ENCODE measurements at regions not wholly inside any gene's neighbourhood (a gene's known extent, or its start where the extent isn't known, plus 50 kb on each side); places are given as distances from the start of the nearest gene placed in this dataset.

GRCh38 chr20:9945408-9945807 lies 89.4 kb upstream of the ANKEF1 start:
- Histone ChIP-seq H3K4me3 (no peak overlapping the region), H3K79me2 (replicated peaks; ENCODE audit: insufficient read depth) (no peaks in the 10 kb centered on the region), H4K20me1 (replicated peaks; ENCODE audit: insufficient read depth) (no peaks in the 10 kb centered on the region), H3K27ac (ENCODE audit: low read depth) (no peak overlapping the region), H3K4me1 (ENCODE audit: insufficient read depth) (no peaks in the 10 kb centered on the region), H3F3A (replicated peaks; ENCODE audit: low read depth) (no peaks in the 10 kb centered on the region), H2AFZ (no peak overlapping the region), H3K36me3 (ENCODE audit: insufficient read depth) (no peaks in the 10 kb centered on the region), H3K4me2 (no peak overlapping the region), H3K9me2 (ENCODE audit: insufficient read depth) (peaks cover 6% of the 10 kb centered on the region; the same call in 1 of the 2 replicates), H3K27me3 (ENCODE audit: insufficient read depth) (no peaks in the 10 kb centered on the region)
- no peak for ATAC-seq
- H3K27me3 Mint-ChIP-seq (ENCODE audit: insufficient read depth, low read depth, poor library complexity) = peaks cover 4% of the 10 kb centered on the region
- no peaks in the 10 kb centered on the region for H3K9me3 Mint-ChIP-seq
- no peaks in the 10 kb centered on the region for H3K36me3 Mint-ChIP-seq (ENCODE audit: low read depth)
- TF ChIP-seq EZH2 (IDR thresholded peaks at IDR 0.05; ENCODE audit: low read depth, unreplicated experiment) = no peak
- no peak for TF ChIP-seq CTCF (conservative IDR thresholded peaks at IDR 0.05; ENCODE audit: low read depth in 2 of 2)
- TF ChIP-seq REST (IDR thresholded peaks at IDR 0.05; ENCODE audit: unreplicated experiment) = no peak
- TF ChIP-seq ZNF114 (CRISPR knock-in tag; IDR thresholded peaks at IDR 0.05) = no peak
- TF ChIP-seq, protein P1, sequence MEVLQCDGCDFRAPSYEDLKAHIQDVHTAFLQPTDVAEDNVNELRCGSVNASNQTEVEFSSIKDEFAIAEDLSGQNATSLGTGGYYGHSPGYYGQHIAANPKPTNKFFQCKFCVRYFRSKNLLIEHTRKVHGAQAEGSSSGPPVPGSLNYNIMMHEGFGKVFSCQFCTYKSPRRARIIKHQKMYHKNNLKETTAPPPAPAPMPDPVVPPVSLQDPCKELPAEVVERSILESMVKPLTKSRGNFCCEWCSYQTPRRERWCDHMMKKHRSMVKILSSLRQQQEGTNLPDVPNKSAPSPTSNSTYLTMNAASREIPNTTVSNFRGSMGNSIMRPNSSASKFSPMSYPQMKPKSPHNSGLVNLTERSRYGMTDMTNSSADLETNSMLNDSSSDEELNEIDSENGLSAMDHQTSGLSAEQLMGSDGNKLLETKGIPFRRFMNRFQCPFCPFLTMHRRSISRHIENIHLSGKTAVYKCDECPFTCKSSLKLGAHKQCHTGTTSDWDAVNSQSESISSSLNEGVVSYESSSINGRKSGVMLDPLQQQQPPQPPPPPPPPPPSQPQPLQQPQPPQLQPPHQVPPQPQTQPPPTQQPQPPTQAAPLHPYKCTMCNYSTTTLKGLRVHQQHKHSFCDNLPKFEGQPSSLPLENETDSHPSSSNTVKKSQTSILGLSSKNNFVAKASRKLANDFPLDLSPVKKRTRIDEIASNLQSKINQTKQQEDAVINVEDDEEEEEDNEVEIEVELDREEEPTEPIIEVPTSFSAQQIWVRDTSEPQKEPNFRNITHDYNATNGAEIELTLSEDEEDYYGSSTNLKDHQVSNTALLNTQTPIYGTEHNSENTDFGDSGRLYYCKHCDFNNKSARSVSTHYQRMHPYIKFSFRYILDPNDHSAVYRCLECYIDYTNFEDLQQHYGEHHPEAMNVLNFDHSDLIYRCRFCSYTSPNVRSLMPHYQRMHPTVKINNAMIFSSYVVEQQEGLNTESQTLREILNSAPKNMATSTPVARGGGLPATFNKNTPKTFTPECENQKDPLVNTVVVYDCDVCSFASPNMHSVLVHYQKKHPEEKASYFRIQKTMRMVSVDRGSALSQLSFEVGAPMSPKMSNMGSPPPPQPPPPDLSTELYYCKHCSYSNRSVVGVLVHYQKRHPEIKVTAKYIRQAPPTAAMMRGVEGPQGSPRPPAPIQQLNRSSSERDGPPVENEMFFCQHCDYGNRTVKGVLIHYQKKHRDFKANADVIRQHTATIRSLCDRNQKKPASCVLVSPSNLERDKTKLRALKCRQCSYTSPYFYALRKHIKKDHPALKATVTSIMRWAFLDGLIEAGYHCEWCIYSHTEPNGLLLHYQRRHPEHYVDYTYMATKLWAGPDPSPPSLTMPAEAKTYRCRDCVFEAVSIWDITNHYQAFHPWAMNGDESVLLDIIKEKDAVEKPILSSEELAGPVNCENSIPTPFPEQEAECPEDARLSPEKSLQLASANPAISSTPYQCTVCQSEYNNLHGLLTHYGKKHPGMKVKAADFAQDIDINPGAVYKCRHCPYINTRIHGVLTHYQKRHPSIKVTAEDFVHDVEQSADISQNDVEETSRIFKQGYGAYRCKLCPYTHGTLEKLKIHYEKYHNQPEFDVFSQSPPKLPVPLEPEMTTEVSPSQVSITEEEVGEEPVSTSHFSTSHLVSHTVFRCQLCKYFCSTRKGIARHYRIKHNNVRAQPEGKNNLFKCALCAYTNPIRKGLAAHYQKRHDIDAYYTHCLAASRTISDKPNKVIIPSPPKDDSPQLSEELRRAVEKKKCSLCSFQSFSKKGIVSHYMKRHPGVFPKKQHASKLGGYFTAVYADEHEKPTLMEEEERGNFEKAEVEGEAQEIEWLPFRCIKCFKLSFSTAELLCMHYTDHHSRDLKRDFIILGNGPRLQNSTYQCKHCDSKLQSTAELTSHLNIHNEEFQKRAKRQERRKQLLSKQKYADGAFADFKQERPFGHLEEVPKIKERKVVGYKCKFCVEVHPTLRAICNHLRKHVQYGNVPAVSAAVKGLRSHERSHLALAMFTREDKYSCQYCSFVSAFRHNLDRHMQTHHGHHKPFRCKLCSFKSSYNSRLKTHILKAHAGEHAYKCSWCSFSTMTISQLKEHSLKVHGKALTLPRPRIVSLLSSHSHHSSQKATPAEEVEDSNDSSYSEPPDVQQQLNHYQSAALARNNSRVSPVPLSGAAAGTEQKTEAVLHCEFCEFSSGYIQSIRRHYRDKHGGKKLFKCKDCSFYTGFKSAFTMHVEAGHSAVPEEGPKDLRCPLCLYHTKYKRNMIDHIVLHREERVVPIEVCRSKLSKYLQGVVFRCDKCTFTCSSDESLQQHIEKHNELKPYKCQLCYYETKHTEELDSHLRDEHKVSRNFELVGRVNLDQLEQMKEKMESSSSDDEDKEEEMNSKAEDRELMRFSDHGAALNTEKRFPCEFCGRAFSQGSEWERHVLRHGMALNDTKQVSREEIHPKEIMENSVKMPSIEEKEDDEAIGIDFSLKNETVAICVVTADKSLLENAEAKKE (CRISPR knock-in tag; IDR thresholded peaks at IDR 0.05) = no peak
- no peak for TF ChIP-seq EZH2phosphoT487 (IDR thresholded peaks at IDR 0.05; ENCODE audit: unreplicated experiment)
- TF ChIP-seq CREB1 (CRISPR knock-in tag; IDR thresholded peaks at IDR 0.05; ENCODE audit: low read depth) = no peak
- TF ChIP-seq JUNB (IDR thresholded peaks at IDR 0.05; ENCODE audit: unreplicated experiment) = no peak
- TF ChIP-seq, protein P2, sequence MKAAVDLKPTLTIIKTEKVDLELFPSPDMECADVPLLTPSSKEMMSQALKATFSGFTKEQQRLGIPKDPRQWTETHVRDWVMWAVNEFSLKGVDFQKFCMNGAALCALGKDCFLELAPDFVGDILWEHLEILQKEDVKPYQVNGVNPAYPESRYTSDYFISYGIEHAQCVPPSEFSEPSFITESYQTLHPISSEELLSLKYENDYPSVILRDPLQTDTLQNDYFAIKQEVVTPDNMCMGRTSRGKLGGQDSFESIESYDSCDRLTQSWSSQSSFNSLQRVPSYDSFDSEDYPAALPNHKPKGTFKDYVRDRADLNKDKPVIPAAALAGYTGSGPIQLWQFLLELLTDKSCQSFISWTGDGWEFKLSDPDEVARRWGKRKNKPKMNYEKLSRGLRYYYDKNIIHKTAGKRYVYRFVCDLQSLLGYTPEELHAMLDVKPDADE (IDR thresholded peaks at IDR 0.05) = no peak
- no peak for TF ChIP-seq ZNF331 (CRISPR knock-in tag; IDR thresholded peaks at IDR 0.05; ENCODE audit: low read depth)
- no peak for TF ChIP-seq POLR2AphosphoS5 (IDR thresholded peaks at IDR 0.05; ENCODE audit: low read depth)
- TF ChIP-seq NANOG (IDR thresholded peaks at IDR 0.05; ENCODE audit: borderline replicate concordance) = no peak
- no peak for TF ChIP-seq STAT1 (IDR thresholded peaks at IDR 0.05; ENCODE audit: unreplicated experiment)
- no peak for DNase-seq (ENCODE audit: low spot score)
- peaks cover 4% of the 10 kb centered on the region; the same call in 2 of the 3 replicates for H3K4me1 Mint-ChIP-seq
- H3K4me3 Mint-ChIP-seq = no peak overlapping the region
- H3K27ac Mint-ChIP-seq = no peak overlapping the region; the same call in 1 of the 2 replicates
